Activated naive CD4-positive, alpha-beta T cell treated with anti-CD3 and anti-CD28 coated beads, Interleukin-2, amount 50 U/mL, for 24 hours (primary cell): ENCODE measurements at regions not wholly inside any gene's neighbourhood (a gene's known extent, or its start where the extent isn't known, plus 50 kb on each side); places are given as distances from the start of the nearest gene placed in this dataset.

ENCODE experiments used
- H3K27ac Mint-ChIP-seq: one replicate; pipeline ENCODE4 v1.8.0; 2021; ENCODE audit warnings: mild to moderate bottlenecking, mixed read lengths
- H3K27me3 Mint-ChIP-seq: one replicate; pipeline ENCODE4 v1.8.0; 2021; ENCODE audit warnings: mixed read lengths
- H3K36me3 Mint-ChIP-seq: one replicate; pipeline ENCODE4 v1.8.0; 2021; ENCODE audit warnings: mixed read lengths
- H3K4me1 Mint-ChIP-seq: one replicate; pipeline ENCODE4 v1.8.0; 2021; ENCODE audit warnings: mixed read lengths
- H3K4me3 Mint-ChIP-seq: one replicate; pipeline ENCODE4 v1.8.0; 2021; ENCODE audit warnings: mild to moderate bottlenecking, mixed read lengths
- H3K9me3 Mint-ChIP-seq: one replicate; pipeline ENCODE4 v1.8.0; 2021; ENCODE audit warnings: mixed read lengths

DNA sequence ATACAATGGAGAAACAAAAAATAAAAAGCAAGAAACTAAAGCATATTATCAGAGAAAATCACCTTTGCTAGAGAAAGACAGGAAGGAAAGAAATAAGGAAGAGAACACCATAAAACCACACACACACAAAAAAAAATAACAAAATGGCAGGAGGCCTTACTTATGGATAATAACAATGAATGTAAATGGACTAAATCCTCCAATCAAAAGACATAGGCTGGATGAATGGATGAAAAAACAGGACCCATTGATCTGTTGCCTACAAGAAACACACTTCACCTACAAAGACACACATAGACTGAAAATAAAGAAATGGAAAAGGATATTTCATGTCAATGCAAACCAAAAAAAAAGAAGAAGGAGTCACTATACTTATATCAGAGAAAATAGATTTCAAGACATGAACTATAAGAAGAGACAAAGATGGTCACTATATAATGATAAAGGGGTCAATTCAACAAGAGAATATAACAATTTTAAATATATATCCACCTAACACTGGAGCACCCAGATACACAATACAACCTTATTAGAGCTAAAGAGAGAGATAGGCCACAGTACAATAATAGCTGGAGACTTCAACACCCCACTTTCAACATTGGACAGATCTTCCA lies 693.6 kb downstream of the HACE1 start:
- Mint-ChIP-seq H3K4me1 (no peaks in the 10 kb centered on the region), H3K4me3 (no peak overlapping the region), H3K9me3 (peaks cover 17% of the 10 kb centered on the region), H3K27ac (no peak overlapping the region), H3K27me3 (no peaks in the 10 kb centered on the region), H3K36me3 (no peaks in the 10 kb centered on the region)

DNA sequence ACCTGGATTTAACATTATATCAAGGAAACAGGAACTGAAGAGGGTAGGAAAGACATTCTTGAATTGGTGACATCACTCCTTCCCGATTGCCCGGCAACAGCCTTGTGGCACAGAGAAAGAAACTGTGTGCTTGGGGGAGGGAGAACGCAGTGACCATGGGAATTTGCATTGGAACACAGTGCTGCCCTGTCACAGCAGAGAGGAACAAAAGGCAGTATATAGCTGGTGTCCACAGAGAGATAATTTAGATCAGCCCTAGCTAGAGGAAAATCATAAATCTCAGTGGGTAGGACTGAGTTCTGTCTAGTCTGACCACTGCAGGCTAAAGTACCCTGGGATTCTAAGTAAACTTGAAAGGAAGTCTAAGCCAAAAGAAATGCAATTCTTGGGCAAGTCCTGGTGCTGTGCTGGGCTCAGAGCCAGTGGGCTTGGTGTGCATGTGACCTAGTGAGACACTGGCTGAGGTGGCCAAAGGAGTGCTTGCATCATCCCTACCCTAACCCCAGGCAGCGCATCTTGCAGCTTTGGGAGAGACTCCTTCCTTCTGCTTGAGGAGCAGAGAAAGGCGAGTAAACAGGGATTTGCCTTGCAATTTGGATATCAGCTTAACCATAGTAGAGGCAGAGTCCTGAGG lies 697.6 kb downstream of the HACE1 start:
- Mint-ChIP-seq H3K4me1 (no peaks in the 10 kb centered on the region), H3K36me3 (no peaks in the 10 kb centered on the region), H3K4me3 (no peak overlapping the region), H3K27me3 (no peaks in the 10 kb centered on the region), H3K9me3 (peaks cover 17% of the 10 kb centered on the region), H3K27ac (no peak overlapping the region)

DNA sequence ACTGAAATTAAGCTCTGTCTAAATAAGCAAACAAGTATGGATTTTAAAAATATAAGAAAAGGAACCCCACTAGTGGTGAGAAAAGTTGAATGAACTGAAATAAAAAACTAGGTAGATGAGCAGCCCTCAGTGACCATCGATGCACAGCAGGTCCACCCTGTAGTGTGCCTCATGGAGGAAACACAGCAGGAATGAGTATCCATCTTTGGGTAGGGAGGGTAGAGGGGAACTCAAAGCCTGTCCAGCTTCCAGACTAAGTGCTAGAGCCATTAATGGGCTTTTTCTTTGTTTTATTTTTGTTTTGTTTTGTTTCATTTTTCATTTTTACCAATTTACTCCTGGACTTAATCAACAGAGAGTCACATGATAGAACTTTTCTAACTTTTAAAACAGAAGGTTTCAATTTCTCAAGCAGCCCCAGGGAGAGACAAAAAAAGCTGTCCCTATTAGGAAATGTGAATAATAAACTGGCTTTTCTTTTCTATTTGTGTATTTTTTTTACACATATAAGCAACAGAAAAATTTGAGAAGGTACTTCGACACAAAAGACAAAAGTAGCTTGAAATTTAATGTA lies 700.6 kb downstream of the HACE1 start:
- Mint-ChIP-seq H3K4me1 (no peaks in the 10 kb centered on the region), H3K27ac (no peak overlapping the region), H3K27me3 (no peaks in the 10 kb centered on the region), H3K4me3 (no peak overlapping the region), H3K36me3 (no peaks in the 10 kb centered on the region), H3K9me3 (peaks cover 5% of the 10 kb centered on the region)

DNA sequence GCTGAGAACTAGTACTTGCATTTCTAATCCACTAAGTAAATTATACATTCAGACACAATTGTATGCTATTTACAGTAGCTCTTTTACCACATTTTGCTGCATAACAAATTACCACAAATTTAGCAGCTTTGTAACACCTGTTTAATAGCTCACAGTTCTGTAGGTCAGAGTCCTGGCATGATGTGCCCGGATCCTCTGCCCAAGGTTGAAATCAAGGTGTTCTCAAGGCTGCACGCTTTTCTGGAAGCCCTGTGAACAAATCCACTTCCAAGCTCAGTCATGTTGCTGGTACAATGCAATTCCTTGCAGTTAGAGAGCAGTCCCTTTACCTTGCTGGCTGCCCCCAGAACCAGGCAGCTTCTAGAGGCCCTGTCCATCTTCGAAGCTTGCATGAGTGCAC lies 716.0 kb downstream of the HACE1 start:
- H3K4me1 Mint-ChIP-seq = no peaks in the 10 kb centered on the region

DNA sequence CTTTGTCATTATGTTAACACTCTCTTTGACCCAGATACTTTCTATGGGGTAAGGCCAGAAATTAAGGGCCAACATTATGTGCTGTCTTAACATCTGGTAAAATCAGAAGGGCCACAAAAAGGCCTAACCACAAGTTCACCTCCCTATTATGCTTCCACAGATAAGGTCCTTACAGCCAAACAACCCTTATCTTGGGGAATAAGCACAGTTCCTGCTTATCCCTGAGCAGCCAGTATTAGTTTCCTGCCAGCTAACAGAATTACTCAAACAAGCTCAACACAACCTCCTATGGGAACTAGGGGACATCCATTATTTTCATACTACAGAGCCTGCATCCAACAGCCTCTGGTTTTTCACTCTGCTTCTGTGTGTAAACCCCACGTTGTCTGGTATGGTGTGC lies 724.8 kb downstream of the HACE1 start:
- no peak overlapping the region for H3K4me3 Mint-ChIP-seq
- peaks cover 12% of the 10 kb centered on the region for H3K9me3 Mint-ChIP-seq
- no peaks in the 10 kb centered on the region for H3K27me3 Mint-ChIP-seq
- H3K36me3 Mint-ChIP-seq = no peaks in the 10 kb centered on the region
- H3K27ac Mint-ChIP-seq = no peak overlapping the region
- H3K4me1 Mint-ChIP-seq = no peaks in the 10 kb centered on the region

More for the DNA sequence above, 716.0 kb downstream of the HACE1 start:
- no peak overlapping the region for H3K27ac Mint-ChIP-seq
- peaks cover 17% of the 10 kb centered on the region for H3K9me3 Mint-ChIP-seq
- no peak overlapping the region for H3K4me3 Mint-ChIP-seq
- H3K36me3 Mint-ChIP-seq = no peaks in the 10 kb centered on the region
- H3K27me3 Mint-ChIP-seq = no peaks in the 10 kb centered on the region

DNA sequence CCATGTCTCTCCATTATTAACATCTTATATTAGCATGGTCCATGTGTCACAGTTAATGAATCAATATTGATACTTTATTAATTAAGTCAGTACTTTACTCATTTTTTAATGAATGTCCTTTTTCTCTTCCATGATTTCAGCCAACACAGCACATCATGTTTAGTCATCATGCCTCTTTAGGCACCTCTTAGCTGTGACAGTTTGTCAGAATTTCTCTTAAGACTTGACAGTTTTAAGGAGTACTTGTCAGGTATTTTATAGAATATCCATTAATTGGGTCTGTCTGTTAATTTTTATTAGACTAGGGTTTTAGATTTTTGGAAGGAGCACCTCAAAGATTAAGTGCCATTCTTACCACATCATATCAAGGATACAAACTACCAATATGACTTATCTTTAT lies 729.4 kb downstream of the HACE1 start:
- Mint-ChIP-seq H3K27ac (no peak overlapping the region), H3K9me3 (peaks cover 5% of the 10 kb centered on the region), H3K4me1 (no peaks in the 10 kb centered on the region), H3K27me3 (no peaks in the 10 kb centered on the region), H3K4me3 (no peak overlapping the region), H3K36me3 (no peaks in the 10 kb centered on the region)

DNA sequence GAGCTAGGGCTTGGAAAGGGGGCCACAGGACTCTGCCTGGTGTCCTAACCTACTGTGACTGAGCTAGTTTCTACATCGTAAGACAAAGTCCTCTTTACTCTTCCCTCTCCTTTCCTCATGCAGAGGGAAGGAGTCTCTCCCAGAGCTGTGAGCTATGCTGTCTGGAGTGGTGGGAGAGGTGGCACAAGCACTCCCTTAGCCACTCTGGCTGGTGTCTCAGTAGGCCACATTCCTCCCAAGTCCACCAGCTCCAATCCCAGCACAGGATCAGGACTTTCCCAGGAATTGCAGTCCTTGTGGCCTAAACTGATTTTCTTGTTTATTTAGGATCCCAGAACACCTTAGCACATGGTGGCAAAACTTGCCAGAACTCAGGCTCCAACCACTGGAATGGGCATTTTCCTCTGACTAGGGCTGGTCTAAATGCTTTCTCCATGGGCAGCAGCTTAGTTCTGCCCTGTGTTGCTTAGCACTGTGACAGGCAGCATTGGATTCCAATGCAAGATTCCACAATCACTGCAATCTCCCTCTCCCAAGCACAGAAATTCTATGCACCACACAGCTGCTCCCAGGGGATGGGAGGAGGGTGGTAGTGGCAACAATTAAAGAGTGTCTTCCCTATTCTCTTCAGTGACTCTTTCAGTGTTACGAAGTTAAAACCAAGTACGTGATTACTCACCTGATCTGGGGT lies 733.3 kb downstream of the HACE1 start:
- Mint-ChIP-seq H3K27ac (no peak overlapping the region), H3K4me1 (no peaks in the 10 kb centered on the region), H3K4me3 (no peak overlapping the region), H3K27me3 (no peaks in the 10 kb centered on the region), H3K9me3 (no peaks in the 10 kb centered on the region), H3K36me3 (no peaks in the 10 kb centered on the region)

DNA sequence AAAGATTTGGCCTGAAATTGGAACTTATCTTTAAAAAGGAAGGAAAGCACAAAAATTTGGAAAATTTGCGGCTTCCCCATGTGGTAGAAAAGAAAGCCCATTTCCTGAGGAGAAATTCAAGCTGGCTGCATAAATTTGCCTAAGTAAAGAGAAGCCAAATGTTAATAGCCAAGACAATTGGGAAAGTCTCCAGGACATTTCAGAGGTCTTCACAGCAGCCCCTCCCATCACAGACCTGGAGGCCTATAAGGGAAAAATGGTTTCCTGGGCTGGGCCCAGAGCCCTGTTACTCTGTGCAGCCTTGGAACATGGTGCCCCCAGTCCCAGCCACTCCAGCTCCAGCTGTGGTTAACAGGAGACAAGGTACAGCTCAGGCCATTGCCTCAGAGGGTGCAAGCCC lies 736.5 kb downstream of the HACE1 start:
- H3K4me3 Mint-ChIP-seq = no peak overlapping the region

DNA sequence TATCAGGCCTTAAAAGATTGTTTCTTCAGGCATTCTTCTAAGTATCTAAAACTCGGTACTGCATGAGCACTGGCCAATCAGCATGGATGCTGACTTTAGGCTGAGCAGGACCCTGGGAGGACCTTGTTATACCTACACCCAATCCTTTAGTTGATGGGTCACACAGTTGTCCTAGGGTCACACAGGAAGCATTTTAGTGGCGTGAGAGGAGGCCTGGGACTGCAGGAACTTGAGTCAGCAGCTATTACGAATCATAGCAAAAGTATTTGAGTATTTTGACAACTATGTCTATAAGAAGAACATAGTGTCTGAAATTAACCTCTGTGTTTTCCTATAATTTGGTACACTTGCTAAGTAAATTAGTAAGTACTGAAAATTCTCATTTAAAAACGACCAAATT lies 741.4 kb downstream of the HACE1 start:
- Mint-ChIP-seq H3K27me3 (no peaks in the 10 kb centered on the region), H3K4me3 (no peak overlapping the region), H3K4me1 (no peaks in the 10 kb centered on the region), H3K27ac (no peak overlapping the region), H3K36me3 (no peaks in the 10 kb centered on the region), H3K9me3 (no peaks in the 10 kb centered on the region)

More for the DNA sequence above, 736.5 kb downstream of the HACE1 start:
- Mint-ChIP-seq H3K27ac (no peak overlapping the region), H3K9me3 (no peaks in the 10 kb centered on the region), H3K27me3 (no peaks in the 10 kb centered on the region), H3K4me1 (no peaks in the 10 kb centered on the region), H3K36me3 (no peaks in the 10 kb centered on the region)

DNA sequence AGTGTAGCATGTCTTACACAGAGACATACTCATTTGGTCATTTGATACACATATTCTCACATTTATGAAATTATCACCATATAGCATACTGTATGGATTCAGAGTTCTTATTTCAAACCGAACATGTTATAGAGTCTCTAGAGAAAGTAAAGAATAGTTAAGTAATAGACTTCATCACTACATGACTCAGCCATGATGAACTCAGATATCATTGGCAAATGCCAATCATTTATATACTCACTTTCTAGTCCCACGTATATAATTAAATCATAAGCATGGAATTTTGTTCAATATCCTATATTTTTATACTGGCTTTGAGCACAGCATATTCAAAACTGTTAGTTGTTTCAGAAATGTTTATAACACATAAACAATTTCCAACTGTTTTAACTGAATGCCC lies 749.9 kb downstream of the HACE1 start:
- no peak overlapping the region for H3K4me3 Mint-ChIP-seq
- H3K9me3 Mint-ChIP-seq = no peaks in the 10 kb centered on the region
- no peaks in the 10 kb centered on the region for H3K36me3 Mint-ChIP-seq
- H3K27me3 Mint-ChIP-seq = no peaks in the 10 kb centered on the region
- H3K4me1 Mint-ChIP-seq = no peaks in the 10 kb centered on the region
- H3K27ac Mint-ChIP-seq = no peak overlapping the region

DNA sequence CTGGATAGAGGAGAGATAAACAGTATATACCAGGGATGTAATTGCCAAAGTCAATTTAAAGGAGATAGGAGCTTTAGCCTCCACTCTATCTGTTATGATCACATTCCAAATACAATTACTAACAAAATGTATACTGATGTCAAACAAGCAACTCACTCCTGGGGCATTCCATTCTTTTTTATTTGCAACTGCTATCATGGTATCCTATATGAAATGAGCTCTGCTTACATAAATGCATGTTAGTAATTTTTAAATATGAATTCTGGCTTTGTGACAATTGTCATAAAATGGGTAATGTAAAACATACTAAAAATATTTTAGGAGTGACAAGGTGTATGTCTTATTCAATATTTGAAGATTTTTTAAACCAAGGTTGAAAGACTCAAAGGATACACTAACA lies 751.1 kb downstream of the HACE1 start:
- Mint-ChIP-seq H3K4me1 (no peaks in the 10 kb centered on the region), H3K27ac (no peak overlapping the region), H3K9me3 (no peaks in the 10 kb centered on the region), H3K36me3 (no peaks in the 10 kb centered on the region), H3K4me3 (no peak overlapping the region), H3K27me3 (no peaks in the 10 kb centered on the region)

DNA sequence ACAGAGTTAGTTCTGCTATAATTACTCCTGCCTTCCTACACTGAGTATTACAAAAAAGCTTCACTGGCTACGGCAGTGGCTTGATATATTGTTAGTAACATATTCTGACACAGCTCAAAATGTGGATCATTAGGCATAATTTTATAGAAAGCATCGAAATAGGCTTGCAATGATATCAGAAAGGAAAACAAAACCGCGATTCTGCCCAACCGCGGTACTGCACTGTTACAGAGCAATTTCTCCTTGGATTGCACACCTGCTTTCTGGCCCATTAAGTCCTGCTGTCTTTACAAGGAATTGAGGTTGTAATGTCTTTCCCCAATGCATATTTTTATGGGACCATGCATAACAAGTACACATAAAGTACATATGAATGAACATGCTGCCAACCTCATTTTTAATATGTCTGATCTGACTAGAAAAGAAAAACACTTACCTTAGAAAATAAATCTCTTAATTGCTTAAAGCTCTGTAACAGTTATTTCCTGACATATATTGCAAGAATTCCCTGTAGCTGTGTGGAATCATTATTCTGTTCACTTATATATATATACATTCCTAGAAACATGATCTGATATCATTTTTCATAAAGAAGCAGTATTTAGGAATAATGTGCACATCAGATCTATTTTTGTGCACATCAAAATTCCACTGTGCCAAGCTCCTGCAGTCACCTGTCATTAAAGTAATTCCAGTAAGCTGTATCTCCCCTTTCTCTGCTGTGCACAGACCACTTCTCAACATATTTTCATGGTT lies 763.9 kb downstream of the HACE1 start:
- Mint-ChIP-seq H3K4me1 (no peaks in the 10 kb centered on the region), H3K9me3 (peaks cover 4% of the 10 kb centered on the region), H3K27ac (no peak overlapping the region), H3K36me3 (no peaks in the 10 kb centered on the region), H3K4me3 (no peak overlapping the region), H3K27me3 (no peaks in the 10 kb centered on the region)

DNA sequence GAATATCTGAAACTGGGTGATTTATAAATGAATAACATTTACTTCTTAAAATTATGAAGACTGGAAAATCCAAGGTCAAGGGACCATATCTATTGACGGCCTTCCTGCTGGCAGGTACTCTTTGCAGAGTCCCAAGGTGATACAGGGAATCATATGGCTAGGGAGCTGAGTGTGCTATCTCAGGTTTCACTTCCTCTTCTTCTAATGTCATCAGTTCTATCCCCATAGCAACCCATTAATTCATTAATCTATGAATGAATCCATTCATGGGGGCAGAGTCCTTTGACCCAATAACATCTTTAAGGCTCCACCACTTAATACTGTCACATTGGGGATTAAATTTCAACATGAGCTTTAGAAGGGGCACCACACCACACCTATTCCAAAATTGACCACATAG lies 772.0 kb downstream of the HACE1 start:
- no peaks in the 10 kb centered on the region for H3K27me3 Mint-ChIP-seq
- no peak overlapping the region for H3K27ac Mint-ChIP-seq
- no peaks in the 10 kb centered on the region for H3K9me3 Mint-ChIP-seq
- no peaks in the 10 kb centered on the region for H3K36me3 Mint-ChIP-seq
- H3K4me1 Mint-ChIP-seq = no peaks in the 10 kb centered on the region
- H3K4me3 Mint-ChIP-seq = no peak overlapping the region

DNA sequence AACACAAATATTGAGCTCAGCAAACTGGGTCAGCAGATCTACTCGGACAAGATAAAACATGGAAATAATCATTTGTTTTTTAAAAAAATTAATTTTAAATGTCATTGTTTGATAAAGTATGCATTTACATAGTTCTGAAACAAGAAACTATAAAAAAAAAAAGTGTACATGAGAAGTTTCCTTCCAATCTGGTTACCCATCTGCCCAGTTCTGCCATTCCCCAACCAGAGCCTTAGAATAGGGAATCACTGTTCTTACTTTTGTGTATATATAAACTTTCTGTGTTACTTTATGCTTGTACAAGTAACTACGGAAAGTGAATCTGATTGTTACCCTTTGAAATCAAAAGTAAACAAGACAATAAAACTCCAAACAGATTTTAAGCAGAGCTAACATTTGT lies 791.4 kb downstream of the HACE1 start:
- no peaks in the 10 kb centered on the region for H3K27me3 Mint-ChIP-seq
- H3K36me3 Mint-ChIP-seq = no peaks in the 10 kb centered on the region
- peaks cover 4% of the 10 kb centered on the region for H3K9me3 Mint-ChIP-seq
- H3K4me3 Mint-ChIP-seq = no peak overlapping the region
- H3K4me1 Mint-ChIP-seq = no peaks in the 10 kb centered on the region
- no peak overlapping the region for H3K27ac Mint-ChIP-seq

DNA sequence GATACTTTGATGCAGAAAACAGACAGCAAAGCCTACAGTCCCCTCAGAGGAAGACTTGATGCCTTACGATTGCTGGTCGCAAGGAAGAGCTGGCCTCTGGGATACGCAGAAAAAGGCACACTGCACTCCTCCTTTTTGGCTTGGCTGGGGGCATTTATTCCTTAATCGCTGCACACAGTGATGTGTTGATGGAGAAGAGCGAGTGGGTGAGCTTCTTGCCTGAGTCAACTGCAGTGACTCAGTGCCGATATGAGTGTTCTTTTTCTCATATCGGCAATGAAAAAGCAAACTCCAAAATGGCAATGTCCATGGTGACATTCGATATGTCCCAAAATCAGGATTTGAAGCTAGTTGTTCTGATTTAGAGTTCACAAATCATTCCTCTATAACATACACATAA lies 794.8 kb downstream of the HACE1 start:
- Mint-ChIP-seq H3K9me3 (peaks cover 4% of the 10 kb centered on the region), H3K36me3 (no peaks in the 10 kb centered on the region), H3K4me1 (no peaks in the 10 kb centered on the region), H3K27me3 (no peaks in the 10 kb centered on the region), H3K27ac (no peak overlapping the region), H3K4me3 (no peak overlapping the region)

DNA sequence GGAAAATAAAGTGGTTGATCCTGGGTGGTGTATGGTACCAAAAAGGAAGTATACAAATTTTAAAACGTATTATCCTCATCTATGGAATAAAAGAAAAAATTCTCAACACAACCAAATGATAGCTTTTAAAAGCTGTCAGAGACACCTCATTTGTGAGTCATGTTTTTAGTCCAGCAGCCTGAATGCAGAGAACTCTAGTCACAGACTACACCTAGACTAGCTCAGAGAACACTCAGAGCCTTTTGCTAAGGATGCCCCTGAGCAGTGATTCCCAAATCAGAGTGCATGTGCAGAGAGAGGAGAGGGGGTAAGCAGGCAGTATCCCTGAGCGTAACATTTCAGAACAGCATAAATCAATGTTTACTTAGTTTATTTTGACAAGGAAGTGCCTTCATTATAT lies 809.3 kb downstream of the HACE1 start:
- H3K4me1 Mint-ChIP-seq = no peaks in the 10 kb centered on the region
- H3K36me3 Mint-ChIP-seq = no peaks in the 10 kb centered on the region
- H3K9me3 Mint-ChIP-seq = peaks cover 13% of the 10 kb centered on the region
- no peak overlapping the region for H3K27ac Mint-ChIP-seq
- H3K4me3 Mint-ChIP-seq = no peak overlapping the region
- H3K27me3 Mint-ChIP-seq = no peaks in the 10 kb centered on the region
